Calu3 (cell line): ENCODE measurements at regions not wholly inside any gene's neighbourhood (a gene's known extent, or its start where the extent isn't known, plus 50 kb on each side); places are given as distances from the start of the nearest gene placed in this dataset.

ENCODE experiments used
- BruUV-seq: library from RNA; stranded (reverse); fragments of 400-500 nt; replicated peaks from 2 replicates; lab custom pipeline; 2021; lab: Mats Ljungman, UMichigan
- CTCF ChIA-PET: fragments of 300-600 bp; sonication (Branson Sonifier 250); formaldehyde crosslinking; loops from one replicate; lab custom pipeline; 2022; ENCODE audit warnings: antibody characterized with exemption; lab: Charles Lee
- DNase-seq: peaks from one replicate; pipeline ENCODE4 v3.0.0; 2022
- H3K27ac Mint-ChIP-seq: one replicate; pipeline ENCODE4 v1.8.0; 2022; ENCODE audit warnings: mixed read lengths; ENCODE audit not compliant: unreplicated experiment
- H3K27me3 Mint-ChIP-seq: one replicate; pipeline ENCODE4 v1.8.0; 2022; ENCODE audit warnings: mixed read lengths; ENCODE audit not compliant: unreplicated experiment
- H3K36me3 Mint-ChIP-seq: one replicate; pipeline ENCODE4 v1.8.0; 2022; ENCODE audit warnings: mild to moderate bottlenecking, moderate library complexity, mixed read lengths; ENCODE audit not compliant: insufficient read depth, unreplicated experiment
- H3K4me1 Mint-ChIP-seq: one replicate; pipeline ENCODE4 v1.8.0; 2022; ENCODE audit warnings: mild to moderate bottlenecking, low read depth, mixed read lengths; ENCODE audit not compliant: unreplicated experiment
- H3K4me3 Mint-ChIP-seq: one replicate; pipeline ENCODE4 v1.8.0; 2022; ENCODE audit warnings: mild to moderate bottlenecking, low read depth, moderate library complexity, mixed read lengths; ENCODE audit not compliant: unreplicated experiment
- H3K9me3 Mint-ChIP-seq: one replicate; pipeline ENCODE4 v1.8.0; 2022; ENCODE audit warnings: low read depth, mixed read lengths; ENCODE audit not compliant: unreplicated experiment
- CTCF ChIP-seq: fragments of 200-600 bp; IDR thresholded peaks from one replicate; pipeline ENCODE4 v1.8.0; 2022; ENCODE audit warnings: antibody characterized with exemption; ENCODE audit not compliant: unreplicated experiment
- intact Hi-C: fragments of 100-400 bp; cut with micrococcal nuclease; formaldehyde crosslinking; loops from one replicate; pipeline ENCODE4 v1.10.0; 2022; ENCODE audit not compliant: unreplicated experiment

- Mint-ChIP-seq H3K36me3 (no peaks in the 10 kb centered on the region), H3K4me1 (no peaks in the 10 kb centered on the region), H3K4me3 (no peak overlapping the region), H3K27me3 (no peaks in the 10 kb centered on the region), H3K9me3 (no peaks in the 10 kb centered on the region), H3K27ac (no peak overlapping the region)
- TF ChIP-seq CTCF, result no peak
- intact Hi-C loops, result no loop called here
- no TSS peak for BruUV-seq
- DNase-seq, result no peak
- CTCF ChIA-PET, result no interaction called here
Observed at GRCh38 chr13:99666146-99666805, 165.0 kb downstream of the TM9SF2 start.

GRCh38 chr13:99665711-99666110, 164.4 kb downstream of the TM9SF2 start:
- Mint-ChIP-seq H3K4me3 (no peak overlapping the region), H3K27me3 (no peaks in the 10 kb centered on the region), H3K4me1 (no peaks in the 10 kb centered on the region), H3K27ac (no peak overlapping the region), H3K9me3 (no peaks in the 10 kb centered on the region), H3K36me3 (no peaks in the 10 kb centered on the region)
- no peak for TF ChIP-seq CTCF
- CTCF ChIA-PET, result no interaction called here
- BruUV-seq, result no TSS peak
- no peak for DNase-seq
- intact Hi-C loops, result no loop called here

GRCh38 chr13:99663908-99664307, 162.6 kb downstream of the TM9SF2 start:
- no peak overlapping the region for H3K4me3 Mint-ChIP-seq
- H3K27me3 Mint-ChIP-seq, result no peaks in the 10 kb centered on the region
- no peaks in the 10 kb centered on the region for H3K36me3 Mint-ChIP-seq
- CTCF ChIA-PET, result no interaction called here
- H3K27ac Mint-ChIP-seq, result no peak overlapping the region
- BruUV-seq, result no TSS peak
- intact Hi-C loops, result no loop called here
- no peak for TF ChIP-seq CTCF
- H3K9me3 Mint-ChIP-seq, result no peaks in the 10 kb centered on the region
- DNase-seq, result no peak
- no peaks in the 10 kb centered on the region for H3K4me1 Mint-ChIP-seq

GRCh38 chr13:99663185-99663825, 162.0 kb downstream of the TM9SF2 start:
- intact Hi-C loops, result no loop called here
- no peak overlapping the region for H3K27ac Mint-ChIP-seq
- H3K9me3 Mint-ChIP-seq, result no peaks in the 10 kb centered on the region
- BruUV-seq, result no TSS peak
- CTCF ChIA-PET, result no interaction called here
- no peaks in the 10 kb centered on the region for H3K4me1 Mint-ChIP-seq
- no peak overlapping the region for H3K4me3 Mint-ChIP-seq
- H3K36me3 Mint-ChIP-seq, result no peaks in the 10 kb centered on the region
- no peak for DNase-seq
- TF ChIP-seq CTCF, result no peak
- no peaks in the 10 kb centered on the region for H3K27me3 Mint-ChIP-seq
